HCT116 (cell line): ENCODE measurements at regions not wholly inside any gene's neighbourhood (a gene's known extent, or its start where the extent isn't known, plus 50 kb on each side); places are given as distances from the start of the nearest gene placed in this dataset.

Experiments
- ATAC-seq: fragments of 200-7000 bp; cut with Tn5 transposase; 2 replicates; pipeline ENCODE4 v1.9.1; 2020; ENCODE audit warnings: mild to moderate bottlenecking, moderate library complexity
- BruUV-seq: library from RNA; stranded (reverse); fragments of 400-500 nt; replicated peaks from 2 replicates; lab custom pipeline; 2021; lab: Mats Ljungman, UMichigan
- CTCF ChIA-PET: fragments of 300-600 bp; sonication (Branson Sonifier 250); formaldehyde crosslinking; loops from one replicate; lab custom pipeline; 2021; ENCODE audit warnings: antibody characterized with exemption; lab: Charles Lee
- POLR2A ChIA-PET: fragments of 300-600, 350-600 bp; sonication (Branson Sonifier 250); formaldehyde crosslinking; loops from one replicate; lab custom pipeline; 2021; ENCODE audit warnings: antibody characterized with exemption; lab: Charles Lee
- RAD21 ChIA-PET, 2 experiments: fragments of 300-600 bp; sonication (Branson Sonifier 250); formaldehyde crosslinking; loops; one replicate each; lab custom pipeline; 2023; ENCODE audit warnings: low total read pairs in 2 of 2; ENCODE audit not compliant: uncharacterized antibody in 2 of 2, unreplicated experiment in 2 of 2, low non-redundant PET in 1 of 2; lab: Charles Lee
- DNase-seq: peaks from one replicate; pipeline ENCODE4 v3.0.0-alpha.2; 2010; ENCODE audit warnings: low read depth, low spot score
- H2AFZ ChIP-seq: fragments of 200-600 bp; shearing (Covaris generic), sonication (generic); 2 replicates; pipeline ENCODE4 v1.6.1; 2017; ENCODE audit warnings: low read depth, mixed run types, mixed read lengths, antibody characterized with exemption, low read length; ENCODE audit not compliant: poor library complexity, severe bottlenecking
- H3K27ac ChIP-seq: 2 replicates; pipeline ENCODE4 v1.5.1; 2012; ENCODE audit warnings: low read depth, low read length
- H3K27me3 ChIP-seq: fragments of 200-600 bp; sonication (generic); 2 replicates; pipeline ENCODE4 v1.6.1; 2016; ENCODE audit warnings: mixed run types, low read length, mixed read lengths; ENCODE audit not compliant: insufficient read depth
- H3K36me3 ChIP-seq, 2 experiments: fragments of 200-500 bp in 1 of 2; fragments of 200-600 bp in 1 of 2; sonication (Bioruptor generic) in 1 of 2; sonication (generic) in 1 of 2; 2 replicates each; pipeline versions ENCODE4 v1.5.1 to v1.6.1; 2014 to 2016; ENCODE audit warnings: low read length in 2 of 2, inconsistent platforms in 1 of 2, mixed read lengths in 1 of 2, mixed run types in 1 of 2; ENCODE audit not compliant: insufficient read depth in 2 of 2, control insufficient read depth in 1 of 2
- H3K4me1 ChIP-seq, 2 experiments: fragments of 200-600 bp in 1 of 2; sonication (generic) in 1 of 2; 2 replicates each; pipeline versions ENCODE4 v1.5.1 to v1.6.1; 2012 to 2017; ENCODE audit warnings: low read length in 2 of 2, inconsistent platforms in 1 of 2, mild to moderate bottlenecking in 1 of 2, mixed read lengths in 1 of 2, mixed run types in 1 of 2, moderate library complexity in 1 of 2; ENCODE audit not compliant: insufficient read depth in 2 of 2, control insufficient read depth in 1 of 2
- H3K4me2 ChIP-seq: fragments of 200-600 bp; sonication (generic); 2 replicates; pipeline ENCODE4 v1.6.1; 2017; ENCODE audit warnings: mixed run types, low read length, mixed read lengths
- H3K4me3 ChIP-seq, 2 experiments: fragments of 200-600 bp in 1 of 2; sonication (generic) in 1 of 2; replicated peaks in 1 of 2; 2 replicates each; pipeline ENCODE4 v1.5.1; 2011 to 2016; ENCODE audit warnings: low read length in 2 of 2, control low read depth in 1 of 2, low read depth in 1 of 2, mild to moderate bottlenecking in 1 of 2, mixed read lengths in 1 of 2, mixed run types in 1 of 2
- H3K79me2 ChIP-seq: fragments of 200-600 bp; sonication (generic); 2 replicates; pipeline ENCODE4 v1.6.1; 2017; ENCODE audit warnings: mild to moderate bottlenecking, mixed run types, low read length, moderate library complexity, mixed read lengths; ENCODE audit not compliant: insufficient read depth
- H3K9ac ChIP-seq: fragments of 200-600 bp; sonication (generic); 2 replicates; pipeline ENCODE4 v1.6.1; 2016; ENCODE audit warnings: low read length, mixed read lengths
- H3K9me2 ChIP-seq: fragments of 200-600 bp; sonication (generic), shearing (Covaris generic); 2 replicates; pipeline ENCODE4 v1.6.1; 2017; ENCODE audit warnings: mixed run types, mild to moderate bottlenecking, moderate library complexity; ENCODE audit not compliant: insufficient read depth
- H3K9me3 ChIP-seq, 2 experiments: fragments of 200-500 bp in 1 of 2; fragments of 200-600 bp in 1 of 2; sonication (Bioruptor generic) in 1 of 2; sonication (generic) in 1 of 2; 2 replicates each; pipeline ENCODE4 v1.6.1; 2014 to 2017; ENCODE audit warnings: low read length in 2 of 2, mixed read lengths in 2 of 2, inconsistent platforms in 1 of 2, low read depth in 1 of 2, mild to moderate bottlenecking in 1 of 2, mixed run types in 1 of 2, moderate library complexity in 1 of 2; ENCODE audit not compliant: control insufficient read depth in 1 of 2, insufficient read depth in 1 of 2
- H4K20me1 ChIP-seq: fragments of 200-600 bp; sonication (generic), shearing (Covaris generic); 2 replicates; pipeline ENCODE4 v1.6.1; 2017; ENCODE audit warnings: mixed run types, mild to moderate bottlenecking, moderate library complexity; ENCODE audit not compliant: insufficient read depth
- CTCF ChIP-seq, 3 experiments: fragments of 200-600 bp in 1 of 3; sonication (generic) in 1 of 3; IDR thresholded peaks in 2 of 3; conservative IDR thresholded peaks in 1 of 3; 2 replicates each; pipeline ENCODE4 v1.5.1; 2012 to 2017; ENCODE audit warnings: low read depth in 2 of 3, low read length in 2 of 3, antibody characterized with exemption in 1 of 3, borderline replicate concordance in 1 of 3, control low read depth in 1 of 3, mild to moderate bottlenecking in 1 of 3, mixed read lengths in 1 of 3, mixed run types in 1 of 3, moderate library complexity in 1 of 3; ENCODE audit not compliant: insufficient read depth in 1 of 3
- EGR1 ChIP-seq: IDR thresholded peaks from 2 replicates; pipeline ENCODE4 v1.6.1; 2012; ENCODE audit warnings: low read depth
- ELF1 ChIP-seq: IDR thresholded peaks from 2 replicates; pipeline ENCODE4 v1.6.1; 2012; ENCODE audit warnings: low read depth, borderline replicate concordance
- EZH2 ChIP-seq: fragments of 200-600 bp; sonication (generic); IDR thresholded peaks from 2 replicates; pipeline ENCODE4 v1.6.1; 2017; ENCODE audit warnings: antibody characterized with exemption, mixed run types
- FOSL1 ChIP-seq: IDR thresholded peaks from 2 replicates; pipeline ENCODE4 v1.6.1; 2012; ENCODE audit warnings: low read depth
- MAX ChIP-seq: IDR thresholded peaks from 2 replicates; pipeline ENCODE4 v1.6.1; 2012
- POLR2A ChIP-seq: IDR thresholded peaks from 2 replicates; pipeline ENCODE4 v1.7.0; 2011; ENCODE audit warnings: borderline replicate concordance; ENCODE audit not compliant: insufficient read depth, insufficient read length; ENCODE audit errors: extremely low read depth
- POLR2AphosphoS5 ChIP-seq: IDR thresholded peaks from 2 replicates; pipeline ENCODE4 v1.6.1; 2011; ENCODE audit warnings: mild to moderate bottlenecking, low read depth, low read length, moderate library complexity
- REST ChIP-seq: IDR thresholded peaks from 2 replicates; pipeline ENCODE4 v1.6.1; 2012; ENCODE audit warnings: low read depth
- SRF ChIP-seq: IDR thresholded peaks from 2 replicates; pipeline ENCODE4 v1.6.1; 2012; ENCODE audit warnings: low read depth
- TCF7L2 ChIP-seq: IDR thresholded peaks from 2 replicates; pipeline ENCODE4 v1.7.0; 2011; ENCODE audit warnings: borderline replicate concordance, inconsistent platforms; ENCODE audit not compliant: insufficient read depth, insufficient read length; ENCODE audit errors: extremely low read depth
- YY1 ChIP-seq: IDR thresholded peaks from 2 replicates; pipeline ENCODE4 v1.6.1; 2011; ENCODE audit warnings: low read length, low read depth, moderate library complexity, mild to moderate bottlenecking; ENCODE audit not compliant: insufficient replicate concordance; ENCODE audit errors: extremely low read depth
- ZFX ChIP-seq: fragments of 450-650 bp; IDR thresholded peaks from 2 replicates; pipeline ENCODE4 v1.6.1; 2017
- intact Hi-C: fragments of 100-400 bp; cut with micrococcal nuclease; formaldehyde crosslinking; loops from 2 replicates; pipeline ENCODE4 v1.10.0; 2022
- TF ChIP-seq, protein P1 (sequence below): IDR thresholded peaks from 2 replicates; pipeline ENCODE4 v1.6.1; 2011; ENCODE audit warnings: mild to moderate bottlenecking, low read length, moderate library complexity; ENCODE audit not compliant: insufficient replicate concordance; ENCODE audit errors: extremely low read depth
- TF ChIP-seq, protein P2 (sequence below): IDR thresholded peaks from 2 replicates; pipeline ENCODE4 v1.6.1; 2012

DNA sequence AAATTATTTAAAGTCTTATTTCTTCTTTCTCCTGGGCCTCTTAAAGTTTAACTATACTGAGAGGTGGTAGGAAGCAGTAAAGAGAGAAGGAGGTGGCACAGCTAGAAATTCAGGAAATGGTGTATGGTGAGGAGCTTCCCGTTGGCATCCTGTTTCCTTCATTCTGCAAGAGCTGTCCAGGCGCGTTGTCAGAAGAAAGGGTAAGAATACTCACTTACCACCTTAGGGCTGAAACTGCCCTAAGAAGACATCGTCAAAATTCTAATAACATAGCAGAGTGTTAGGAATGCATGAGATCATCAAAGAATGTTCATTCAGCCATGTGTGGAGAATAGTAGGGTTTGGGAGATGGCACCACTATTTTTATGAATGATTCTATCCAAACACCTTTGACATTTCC is 699.6 kb downstream of the MCTP2 start:
- Histone ChIP-seq H3K27me3 (no peaks in the 10 kb centered on the region), H2AFZ (no peak overlapping the region), H3K4me1 (no peaks in the 10 kb centered on the region), H3K4me2 (no peak overlapping the region), H3K9ac (no peak overlapping the region), H3K27ac (no peak overlapping the region), H3K9me3 (peaks cover 0 to 3% of the 10 kb centered on the region in 2 experiments; a peak in 1 of 4 replicates), H4K20me1 (no peaks in the 10 kb centered on the region), H3K4me3 (no peak overlapping the region), H3K36me3 (no peaks in the 10 kb centered on the region)
- DNase-seq (no peak), ATAC-seq (no peak)
- BruUV-seq: no TSS peak
- intact Hi-C loops: no loop called here
- ChIA-PET CTCF (no interaction called here), POLR2A (no interaction called here), RAD21 (no interaction called here)
- TF ChIP-seq EGR1: no peak
- no peak for TF ChIP-seq EZH2
- TF ChIP-seq ELF1: no peak
- TF ChIP-seq, protein P1, sequence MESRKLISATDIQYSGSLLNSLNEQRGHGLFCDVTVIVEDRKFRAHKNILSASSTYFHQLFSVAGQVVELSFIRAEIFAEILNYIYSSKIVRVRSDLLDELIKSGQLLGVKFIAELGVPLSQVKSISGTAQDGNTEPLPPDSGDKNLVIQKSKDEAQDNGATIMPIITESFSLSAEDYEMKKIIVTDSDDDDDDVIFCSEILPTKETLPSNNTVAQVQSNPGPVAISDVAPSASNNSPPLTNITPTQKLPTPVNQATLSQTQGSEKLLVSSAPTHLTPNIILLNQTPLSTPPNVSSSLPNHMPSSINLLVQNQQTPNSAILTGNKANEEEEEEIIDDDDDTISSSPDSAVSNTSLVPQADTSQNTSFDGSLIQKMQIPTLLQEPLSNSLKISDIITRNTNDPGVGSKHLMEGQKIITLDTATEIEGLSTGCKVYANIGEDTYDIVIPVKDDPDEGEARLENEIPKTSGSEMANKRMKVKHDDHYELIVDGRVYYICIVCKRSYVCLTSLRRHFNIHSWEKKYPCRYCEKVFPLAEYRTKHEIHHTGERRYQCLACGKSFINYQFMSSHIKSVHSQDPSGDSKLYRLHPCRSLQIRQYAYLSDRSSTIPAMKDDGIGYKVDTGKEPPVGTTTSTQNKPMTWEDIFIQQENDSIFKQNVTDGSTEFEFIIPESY: no peak
- no peak for TF ChIP-seq REST
- TF ChIP-seq POLR2AphosphoS5: no peak
- no peak for TF ChIP-seq YY1
- no peak for TF ChIP-seq POLR2A
- TF ChIP-seq SRF: no peak
- TF ChIP-seq, protein P2, sequence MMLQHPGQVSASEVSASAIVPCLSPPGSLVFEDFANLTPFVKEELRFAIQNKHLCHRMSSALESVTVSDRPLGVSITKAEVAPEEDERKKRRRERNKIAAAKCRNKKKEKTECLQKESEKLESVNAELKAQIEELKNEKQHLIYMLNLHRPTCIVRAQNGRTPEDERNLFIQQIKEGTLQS: no peak
- no peak for TF ChIP-seq MAX
- TF ChIP-seq CTCF (IDR thresholded peaks at IDR 0.05 in 2 of 3, conservative IDR thresholded peaks at IDR 0.05 in 1 of 3; ENCODE audit: borderline replicate concordance in 1 of 3, insufficient read depth in 1 of 3, low read depth in 2 of 3, low read length in 2 of 3): no peak
- no peak for TF ChIP-seq ZFX
- no peak for TF ChIP-seq TCF7L2
- no peak for TF ChIP-seq FOSL1
- TF ChIP-seq, all 23 proteins: peak for 0
- no peaks in the 10 kb centered on the region for H3K79me2 ChIP-seq
- no peaks in the 10 kb centered on the region for H3K9me2 ChIP-seq
